ENCODE measurements at regions not wholly inside any gene's neighbourhood (a gene's known extent, or its start where the extent isn't known, plus 50 kb on each side); places are given as distances from the start of the nearest gene placed in this dataset.

GRCh38 chr3:68631850-68632545 lies 300.3 kb downstream of the TAFA4 start:
- no peak for DNase-seq (ENCODE audit: low read depth)
- H3K4me3 ChIP-seq (ENCODE audit: low read depth, low read length), result no peak overlapping the region
- no peak for TF ChIP-seq CTCF (conservative IDR thresholded peaks at IDR 0.05; ENCODE audit: low read depth, low read length)

GRCh38 chr3:68620211-68620610 lies 312.1 kb downstream of the TAFA4 start:
- TF ChIP-seq CTCF (conservative IDR thresholded peaks at IDR 0.05; ENCODE audit: low read depth, low read length), result no peak
- no peak for DNase-seq (ENCODE audit: low read depth)
- no peak overlapping the region for H3K4me3 ChIP-seq (ENCODE audit: low read depth, low read length)

- no peak overlapping the region for H3K4me3 ChIP-seq (ENCODE audit: low read depth, low read length)
- no peak for TF ChIP-seq CTCF (conservative IDR thresholded peaks at IDR 0.05; ENCODE audit: low read depth, low read length)
- no peak for DNase-seq (ENCODE audit: low read depth)
Measured at GRCh38 chr3:68614087-68614486, 318.3 kb downstream of the TAFA4 start.

GRCh38 chr3:68571321-68571720 lies 361.0 kb downstream of the TAFA4 start:
- no peak for DNase-seq (ENCODE audit: low read depth)
- H3K4me3 ChIP-seq (ENCODE audit: low read depth, low read length), result no peak overlapping the region
- no peak for TF ChIP-seq CTCF (conservative IDR thresholded peaks at IDR 0.05; ENCODE audit: low read depth, low read length)

GRCh38 chr3:68560728-68561127 lies 371.6 kb downstream of the TAFA4 start:
- DNase-seq (ENCODE audit: low read depth), result no peak
- no peak overlapping the region for H3K4me3 ChIP-seq (ENCODE audit: low read depth, low read length)
- no peak for TF ChIP-seq CTCF (conservative IDR thresholded peaks at IDR 0.05; ENCODE audit: low read depth, low read length)

- TF ChIP-seq CTCF (conservative IDR thresholded peaks at IDR 0.05; ENCODE audit: low read depth, low read length), result no peak
- DNase-seq (ENCODE audit: low read depth), result no peak
- no peak overlapping the region for H3K4me3 ChIP-seq (ENCODE audit: low read depth, low read length)
Measured at GRCh38 chr3:68535782-68536181, 396.6 kb downstream of the TAFA4 start.

GRCh38 chr3:68523330-68523729 lies 409.0 kb downstream of the TAFA4 start:
- TF ChIP-seq CTCF (conservative IDR thresholded peaks at IDR 0.05; ENCODE audit: low read depth, low read length), result no peak
- no peak for DNase-seq (ENCODE audit: low read depth)
- no peak overlapping the region for H3K4me3 ChIP-seq (ENCODE audit: low read depth, low read length)

Data from choroid plexus epithelial cell (primary cell).